K562 (cell line): ENCODE measurements at regions not wholly inside any gene's neighbourhood (a gene's known extent, or its start where the extent isn't known, plus 50 kb on each side); places are given as distances from the start of the nearest gene placed in this dataset.

Experiments
- FOXA1 ChIP-seq: fragments of 450-650 bp; IDR thresholded peaks from 2 replicates; pipeline ENCODE4 v1.6.1; 2016; ENCODE audit warnings: mild to moderate bottlenecking, borderline replicate concordance
- LEF1 ChIP-seq: fragments of 450-650 bp; IDR thresholded peaks from 2 replicates; pipeline ENCODE4 v1.6.1; 2016; ENCODE audit warnings: mild to moderate bottlenecking
- MED1 ChIP-seq: sonication (generic); formaldehyde crosslinking; IDR thresholded peaks from 2 replicates; pipeline ENCODE4 v1.8.1; 2023; ENCODE audit warnings: missing genetic modification reagents, borderline replicate concordance
- RFX7 ChIP-seq: fragments of 250-450 bp; sonication (Bioruptor Pico); IDR thresholded peaks from 2 replicates; pipeline ENCODE4 v1.5.1; 2021; ENCODE audit warnings: mild to moderate bottlenecking
- SRSF1 ChIP-seq: fragments of 200-400 bp; formaldehyde crosslinking; IDR thresholded peaks from 2 replicates; pipeline ENCODE4 v1.6.1; 2017; ENCODE audit warnings: mild to moderate bottlenecking, low read depth, low read length, moderate library complexity
- STAG1 ChIP-seq: sonication (generic); formaldehyde crosslinking; IDR thresholded peaks from 2 replicates; pipeline ENCODE4 v1.5.0; 2020; ENCODE audit warnings: missing genetic modification reagents, borderline replicate concordance
- ZNF239 ChIP-seq: fragments of 250-450 bp; sonication (Bioruptor Pico); IDR thresholded peaks from 2 replicates; pipeline ENCODE4 v1.4.0; 2020; ENCODE audit warnings: mild to moderate bottlenecking
- ZNF347 ChIP-seq: fragments of 450-650 bp; formaldehyde crosslinking; IDR thresholded peaks from 2 replicates; pipeline ENCODE4 v1.4.0; 2020; ENCODE audit warnings: low read depth, mild to moderate bottlenecking, moderate library complexity
- TF ChIP-seq, protein P1 (sequence below): fragments of 200-600 bp; sonication (generic); IDR thresholded peaks from one replicate; pipeline ENCODE4 v1.6.1; 2012; ENCODE audit warnings: mild to moderate bottlenecking, low read depth, low read length, inconsistent platforms
- TF ChIP-seq, protein P2 (sequence below): fragments of 450-650 bp; formaldehyde crosslinking; IDR thresholded peaks from 2 replicates; pipeline ENCODE4 v1.4.0; 2020; ENCODE audit warnings: mild to moderate bottlenecking
- TF ChIP-seq, protein P3 (sequence below): fragments of 450-650 bp; IDR thresholded peaks from 2 replicates; pipeline ENCODE4 v1.6.1; 2016; ENCODE audit warnings: antibody characterized with exemption
- TF ChIP-seq, protein P4 (sequence below): sonication (generic); formaldehyde crosslinking; IDR thresholded peaks from 2 replicates; pipeline ENCODE4 v1.8.1; 2022; ENCODE audit warnings: missing genetic modification reagents
- TF ChIP-seq, protein P5 (sequence below): sonication (generic); formaldehyde crosslinking; IDR thresholded peaks from 2 replicates; pipeline ENCODE4 v1.8.1; 2023; ENCODE audit warnings: mild to moderate bottlenecking, missing genetic modification reagents, moderate library complexity

DNA sequence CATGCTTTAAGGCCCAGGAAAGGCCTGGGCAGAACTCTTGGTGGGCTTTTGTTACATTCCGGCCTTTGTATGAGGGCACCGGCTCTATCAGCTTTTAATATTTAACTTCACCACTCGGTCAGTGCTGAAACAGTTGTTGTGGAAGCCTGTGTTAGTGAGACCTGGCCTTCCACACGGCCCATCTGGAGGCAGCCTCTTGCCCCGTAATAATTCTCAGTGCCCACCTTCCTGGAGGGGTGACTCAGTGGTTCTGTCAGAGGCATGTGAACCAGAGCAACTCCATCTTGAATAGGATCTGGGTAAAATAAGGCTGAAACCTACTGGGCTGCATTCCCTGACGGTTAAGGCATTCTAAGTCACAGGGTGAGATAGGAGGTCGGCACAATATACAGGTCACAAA, 162.0 kb upstream of the STS start (continued):
- TF ChIP-seq, protein P1, sequence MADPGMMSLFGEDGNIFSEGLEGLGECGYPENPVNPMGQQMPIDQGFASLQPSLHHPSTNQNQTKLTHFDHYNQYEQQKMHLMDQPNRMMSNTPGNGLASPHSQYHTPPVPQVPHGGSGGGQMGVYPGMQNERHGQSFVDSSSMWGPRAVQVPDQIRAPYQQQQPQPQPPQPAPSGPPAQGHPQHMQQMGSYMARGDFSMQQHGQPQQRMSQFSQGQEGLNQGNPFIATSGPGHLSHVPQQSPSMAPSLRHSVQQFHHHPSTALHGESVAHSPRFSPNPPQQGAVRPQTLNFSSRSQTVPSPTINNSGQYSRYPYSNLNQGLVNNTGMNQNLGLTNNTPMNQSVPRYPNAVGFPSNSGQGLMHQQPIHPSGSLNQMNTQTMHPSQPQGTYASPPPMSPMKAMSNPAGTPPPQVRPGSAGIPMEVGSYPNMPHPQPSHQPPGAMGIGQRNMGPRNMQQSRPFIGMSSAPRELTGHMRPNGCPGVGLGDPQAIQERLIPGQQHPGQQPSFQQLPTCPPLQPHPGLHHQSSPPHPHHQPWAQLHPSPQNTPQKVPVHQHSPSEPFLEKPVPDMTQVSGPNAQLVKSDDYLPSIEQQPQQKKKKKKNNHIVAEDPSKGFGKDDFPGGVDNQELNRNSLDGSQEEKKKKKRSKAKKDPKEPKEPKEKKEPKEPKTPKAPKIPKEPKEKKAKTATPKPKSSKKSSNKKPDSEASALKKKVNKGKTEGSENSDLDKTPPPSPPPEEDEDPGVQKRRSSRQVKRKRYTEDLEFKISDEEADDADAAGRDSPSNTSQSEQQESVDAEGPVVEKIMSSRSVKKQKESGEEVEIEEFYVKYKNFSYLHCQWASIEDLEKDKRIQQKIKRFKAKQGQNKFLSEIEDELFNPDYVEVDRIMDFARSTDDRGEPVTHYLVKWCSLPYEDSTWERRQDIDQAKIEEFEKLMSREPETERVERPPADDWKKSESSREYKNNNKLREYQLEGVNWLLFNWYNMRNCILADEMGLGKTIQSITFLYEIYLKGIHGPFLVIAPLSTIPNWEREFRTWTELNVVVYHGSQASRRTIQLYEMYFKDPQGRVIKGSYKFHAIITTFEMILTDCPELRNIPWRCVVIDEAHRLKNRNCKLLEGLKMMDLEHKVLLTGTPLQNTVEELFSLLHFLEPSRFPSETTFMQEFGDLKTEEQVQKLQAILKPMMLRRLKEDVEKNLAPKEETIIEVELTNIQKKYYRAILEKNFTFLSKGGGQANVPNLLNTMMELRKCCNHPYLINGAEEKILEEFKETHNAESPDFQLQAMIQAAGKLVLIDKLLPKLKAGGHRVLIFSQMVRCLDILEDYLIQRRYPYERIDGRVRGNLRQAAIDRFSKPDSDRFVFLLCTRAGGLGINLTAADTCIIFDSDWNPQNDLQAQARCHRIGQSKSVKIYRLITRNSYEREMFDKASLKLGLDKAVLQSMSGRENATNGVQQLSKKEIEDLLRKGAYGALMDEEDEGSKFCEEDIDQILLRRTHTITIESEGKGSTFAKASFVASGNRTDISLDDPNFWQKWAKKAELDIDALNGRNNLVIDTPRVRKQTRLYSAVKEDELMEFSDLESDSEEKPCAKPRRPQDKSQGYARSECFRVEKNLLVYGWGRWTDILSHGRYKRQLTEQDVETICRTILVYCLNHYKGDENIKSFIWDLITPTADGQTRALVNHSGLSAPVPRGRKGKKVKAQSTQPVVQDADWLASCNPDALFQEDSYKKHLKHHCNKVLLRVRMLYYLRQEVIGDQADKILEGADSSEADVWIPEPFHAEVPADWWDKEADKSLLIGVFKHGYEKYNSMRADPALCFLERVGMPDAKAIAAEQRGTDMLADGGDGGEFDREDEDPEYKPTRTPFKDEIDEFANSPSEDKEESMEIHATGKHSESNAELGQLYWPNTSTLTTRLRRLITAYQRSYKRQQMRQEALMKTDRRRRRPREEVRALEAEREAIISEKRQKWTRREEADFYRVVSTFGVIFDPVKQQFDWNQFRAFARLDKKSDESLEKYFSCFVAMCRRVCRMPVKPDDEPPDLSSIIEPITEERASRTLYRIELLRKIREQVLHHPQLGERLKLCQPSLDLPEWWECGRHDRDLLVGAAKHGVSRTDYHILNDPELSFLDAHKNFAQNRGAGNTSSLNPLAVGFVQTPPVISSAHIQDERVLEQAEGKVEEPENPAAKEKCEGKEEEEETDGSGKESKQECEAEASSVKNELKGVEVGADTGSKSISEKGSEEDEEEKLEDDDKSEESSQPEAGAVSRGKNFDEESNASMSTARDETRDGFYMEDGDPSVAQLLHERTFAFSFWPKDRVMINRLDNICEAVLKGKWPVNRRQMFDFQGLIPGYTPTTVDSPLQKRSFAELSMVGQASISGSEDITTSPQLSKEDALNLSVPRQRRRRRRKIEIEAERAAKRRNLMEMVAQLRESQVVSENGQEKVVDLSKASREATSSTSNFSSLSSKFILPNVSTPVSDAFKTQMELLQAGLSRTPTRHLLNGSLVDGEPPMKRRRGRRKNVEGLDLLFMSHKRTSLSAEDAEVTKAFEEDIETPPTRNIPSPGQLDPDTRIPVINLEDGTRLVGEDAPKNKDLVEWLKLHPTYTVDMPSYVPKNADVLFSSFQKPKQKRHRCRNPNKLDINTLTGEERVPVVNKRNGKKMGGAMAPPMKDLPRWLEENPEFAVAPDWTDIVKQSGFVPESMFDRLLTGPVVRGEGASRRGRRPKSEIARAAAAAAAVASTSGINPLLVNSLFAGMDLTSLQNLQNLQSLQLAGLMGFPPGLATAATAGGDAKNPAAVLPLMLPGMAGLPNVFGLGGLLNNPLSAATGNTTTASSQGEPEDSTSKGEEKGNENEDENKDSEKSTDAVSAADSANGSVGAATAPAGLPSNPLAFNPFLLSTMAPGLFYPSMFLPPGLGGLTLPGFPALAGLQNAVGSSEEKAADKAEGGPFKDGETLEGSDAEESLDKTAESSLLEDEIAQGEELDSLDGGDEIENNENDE, result no peak
- no peak for TF ChIP-seq RFX7 (CRISPR knock-in tag)
- TF ChIP-seq, protein P2, sequence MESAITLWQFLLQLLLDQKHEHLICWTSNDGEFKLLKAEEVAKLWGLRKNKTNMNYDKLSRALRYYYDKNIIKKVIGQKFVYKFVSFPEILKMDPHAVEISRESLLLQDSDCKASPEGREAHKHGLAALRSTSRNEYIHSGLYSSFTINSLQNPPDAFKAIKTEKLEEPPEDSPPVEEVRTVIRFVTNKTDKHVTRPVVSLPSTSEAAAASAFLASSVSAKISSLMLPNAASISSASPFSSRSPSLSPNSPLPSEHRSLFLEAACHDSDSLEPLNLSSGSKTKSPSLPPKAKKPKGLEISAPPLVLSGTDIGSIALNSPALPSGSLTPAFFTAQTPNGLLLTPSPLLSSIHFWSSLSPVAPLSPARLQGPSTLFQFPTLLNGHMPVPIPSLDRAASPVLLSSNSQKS (CRISPR knock-in tag), result no peak
- TF ChIP-seq, protein P3, sequence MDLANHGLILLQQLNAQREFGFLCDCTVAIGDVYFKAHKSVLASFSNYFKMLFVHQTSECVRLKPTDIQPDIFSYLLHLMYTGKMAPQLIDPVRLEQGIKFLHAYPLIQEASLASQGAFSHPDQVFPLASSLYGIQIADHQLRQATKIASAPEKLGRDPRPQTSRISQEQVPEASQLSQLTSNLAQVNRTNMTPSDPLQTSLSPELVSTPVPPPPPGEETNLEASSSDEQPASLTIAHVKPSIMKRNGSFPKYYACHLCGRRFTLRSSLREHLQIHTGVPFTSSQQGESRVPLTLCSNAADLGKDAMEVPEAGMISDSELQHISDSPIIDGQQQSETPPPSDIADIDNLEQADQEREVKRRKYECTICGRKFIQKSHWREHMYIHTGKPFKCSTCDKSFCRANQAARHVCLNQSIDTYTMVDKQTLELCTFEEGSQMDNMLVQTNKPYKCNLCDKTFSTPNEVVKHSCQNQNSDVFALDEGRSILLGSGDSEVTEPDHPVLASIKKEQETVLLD, result no peak
- peak; percentile 68 for TF ChIP-seq ZNF239 (CRISPR knock-in tag)
- no peak for TF ChIP-seq FOXA1
- TF ChIP-seq, protein P4, sequence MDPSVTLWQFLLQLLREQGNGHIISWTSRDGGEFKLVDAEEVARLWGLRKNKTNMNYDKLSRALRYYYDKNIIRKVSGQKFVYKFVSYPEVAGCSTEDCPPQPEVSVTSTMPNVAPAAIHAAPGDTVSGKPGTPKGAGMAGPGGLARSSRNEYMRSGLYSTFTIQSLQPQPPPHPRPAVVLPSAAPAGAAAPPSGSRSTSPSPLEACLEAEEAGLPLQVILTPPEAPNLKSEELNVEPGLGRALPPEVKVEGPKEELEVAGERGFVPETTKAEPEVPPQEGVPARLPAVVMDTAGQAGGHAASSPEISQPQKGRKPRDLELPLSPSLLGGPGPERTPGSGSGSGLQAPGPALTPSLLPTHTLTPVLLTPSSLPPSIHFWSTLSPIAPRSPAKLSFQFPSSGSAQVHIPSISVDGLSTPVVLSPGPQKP, result no peak
- TF ChIP-seq SRSF1, result no peak
- TF ChIP-seq, protein P5, sequence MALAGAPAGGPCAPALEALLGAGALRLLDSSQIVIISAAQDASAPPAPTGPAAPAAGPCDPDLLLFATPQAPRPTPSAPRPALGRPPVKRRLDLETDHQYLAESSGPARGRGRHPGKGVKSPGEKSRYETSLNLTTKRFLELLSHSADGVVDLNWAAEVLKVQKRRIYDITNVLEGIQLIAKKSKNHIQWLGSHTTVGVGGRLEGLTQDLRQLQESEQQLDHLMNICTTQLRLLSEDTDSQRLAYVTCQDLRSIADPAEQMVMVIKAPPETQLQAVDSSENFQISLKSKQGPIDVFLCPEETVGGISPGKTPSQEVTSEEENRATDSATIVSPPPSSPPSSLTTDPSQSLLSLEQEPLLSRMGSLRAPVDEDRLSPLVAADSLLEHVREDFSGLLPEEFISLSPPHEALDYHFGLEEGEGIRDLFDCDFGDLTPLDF, result no peak
- TF ChIP-seq MED1 (CRISPR knock-in tag), result no peak
- no peak for TF ChIP-seq STAG1 (CRISPR knock-in tag)
- no peak for TF ChIP-seq LEF1
- no peak for TF ChIP-seq ZNF347 (CRISPR knock-in tag)
